T47D (cell line): ENCODE measurements at regions not wholly inside any gene's neighbourhood (a gene's known extent, or its start where the extent isn't known, plus 50 kb on each side); places are given as distances from the start of the nearest gene placed in this dataset.

Experiments
- DNase-seq, 2 experiments: peaks; one replicate each; pipeline versions ENCODE4 v3.0.0 to v3.0.0-alpha.2; 2011 to 2012; ENCODE audit warnings: low read depth in 1 of 2, low spot score in 1 of 2
- JUND ChIP-seq: IDR thresholded peaks from 2 replicates; pipeline ENCODE4 v1.6.1; 2012; ENCODE audit warnings: low read depth
- in situ Hi-C: cut with HindIII; loops from 2 replicates; pipeline ENCODE4 v1.10.0; 2016; ENCODE audit warnings: low sequenced_read_pairs, low pct_unique_long_range_greater_than_20kb

DNA sequence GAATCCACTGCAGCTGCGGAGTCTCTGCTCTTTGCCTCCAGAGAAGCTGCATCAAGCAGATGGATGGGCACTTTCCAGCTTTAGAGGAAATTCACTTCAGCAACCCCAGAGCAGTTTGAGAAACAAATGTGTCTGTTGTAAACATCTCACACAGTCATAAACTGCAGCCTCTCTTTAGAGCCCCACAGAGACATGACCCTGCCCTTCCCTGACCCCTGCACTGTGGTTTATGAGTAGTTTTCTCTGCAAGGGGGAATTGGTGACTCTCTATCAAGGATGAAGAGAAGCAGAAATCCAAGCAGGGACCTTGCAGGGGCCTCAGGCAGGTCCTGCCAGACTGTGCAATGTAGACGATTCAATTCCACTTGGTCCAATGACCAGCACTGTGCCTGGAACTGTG is 160.2 kb downstream of the SH2D4B start:
- TF ChIP-seq JUND = no peak
- DNase-seq = no peak
- in situ Hi-C loops = no loop called here

DNA sequence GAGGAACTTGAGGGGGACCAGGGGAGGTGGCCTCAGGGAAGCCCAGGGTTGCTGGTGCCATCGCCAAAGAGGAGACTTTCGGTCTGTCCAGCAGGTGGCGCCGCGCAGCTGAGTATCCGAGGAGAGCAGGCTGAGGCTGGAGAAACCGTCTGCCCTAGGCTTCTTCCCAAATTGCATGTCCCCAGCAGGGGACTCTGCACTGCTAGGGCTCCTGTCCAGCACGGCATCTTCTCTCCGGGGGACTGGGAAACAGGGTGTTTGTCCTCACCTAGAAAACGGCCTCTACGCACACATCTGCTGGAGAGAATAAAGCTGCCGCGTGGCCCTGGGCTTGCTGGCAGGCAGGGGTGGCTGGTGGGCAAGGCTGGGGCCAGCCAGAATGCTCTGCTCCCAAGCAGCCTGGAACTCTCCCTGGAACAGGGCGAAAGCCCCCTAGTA is 161.9 kb downstream of the SH2D4B start:
- peak; percentile 74 to 93 for DNase-seq
- in situ Hi-C loops = no loop called here
- TF ChIP-seq JUND = no peak

DNA sequence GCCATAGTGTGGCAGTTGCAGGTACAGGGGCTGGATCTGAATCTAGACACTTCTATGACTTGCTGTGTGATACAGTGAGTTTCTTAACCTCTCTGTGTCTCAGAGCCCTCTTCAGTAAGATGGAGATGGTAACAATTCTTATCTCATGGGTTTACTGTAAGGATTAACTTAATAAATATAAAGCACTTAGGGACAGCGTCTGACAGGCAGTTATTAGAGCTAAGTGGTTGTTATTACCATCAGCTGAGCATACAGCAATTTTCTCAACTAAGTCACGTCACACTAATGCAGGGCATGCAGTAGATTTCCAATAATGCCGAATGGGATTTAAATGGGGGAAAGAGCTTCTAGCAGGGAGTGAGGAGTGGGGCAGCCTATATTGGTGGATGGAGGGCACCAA is 162.6 kb downstream of the SH2D4B start:
- TF ChIP-seq JUND = no peak
- DNase-seq = no peak
- in situ Hi-C loops = no loop called here

DNA sequence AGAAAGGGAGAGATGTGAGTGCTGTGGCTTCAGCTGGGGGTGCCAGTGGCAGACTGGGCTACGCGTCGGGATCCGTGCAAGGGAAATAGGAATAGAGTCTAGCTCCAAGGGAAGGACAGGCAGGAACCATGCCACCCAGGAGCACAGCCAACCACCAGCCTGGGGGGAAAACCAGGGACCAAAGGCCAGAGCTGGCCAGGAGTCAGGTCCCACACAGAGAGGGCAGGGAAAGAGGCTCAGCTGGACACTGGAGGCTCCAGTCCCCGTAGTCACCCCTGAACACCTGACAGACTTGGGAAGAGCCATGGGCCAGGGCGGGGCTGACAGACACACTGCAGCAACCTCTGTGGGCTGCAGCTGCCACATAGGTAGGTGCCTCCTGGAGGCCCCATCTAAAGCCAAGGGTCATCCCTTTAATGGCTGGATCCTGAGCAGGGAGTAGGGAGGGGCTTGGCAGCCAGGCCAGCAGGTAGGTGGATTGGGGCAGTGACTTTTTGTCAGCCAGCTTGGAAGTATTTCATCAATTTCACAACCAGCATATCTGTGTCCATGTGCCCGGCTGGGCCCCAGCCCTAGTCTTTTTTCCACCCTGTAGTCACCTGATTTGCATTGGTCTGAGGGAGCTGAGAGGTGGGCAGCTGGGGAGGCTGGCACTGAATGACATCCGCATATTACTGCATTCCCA is 163.2 kb downstream of the SH2D4B start:
- in situ Hi-C loops = no loop called here
- no peak for TF ChIP-seq JUND
- no peak for DNase-seq

GRCh38 chr10:80701706-80702105 is 164.0 kb downstream of the SH2D4B start:
- no peak for TF ChIP-seq JUND
- DNase-seq = no peak
- in situ Hi-C loops = no loop called here

- TF ChIP-seq JUND = no peak
- in situ Hi-C loops = no loop called here
- DNase-seq = no peak
Observed at GRCh38 chr10:80702143-80702542, 164.4 kb downstream of the SH2D4B start.

DNA sequence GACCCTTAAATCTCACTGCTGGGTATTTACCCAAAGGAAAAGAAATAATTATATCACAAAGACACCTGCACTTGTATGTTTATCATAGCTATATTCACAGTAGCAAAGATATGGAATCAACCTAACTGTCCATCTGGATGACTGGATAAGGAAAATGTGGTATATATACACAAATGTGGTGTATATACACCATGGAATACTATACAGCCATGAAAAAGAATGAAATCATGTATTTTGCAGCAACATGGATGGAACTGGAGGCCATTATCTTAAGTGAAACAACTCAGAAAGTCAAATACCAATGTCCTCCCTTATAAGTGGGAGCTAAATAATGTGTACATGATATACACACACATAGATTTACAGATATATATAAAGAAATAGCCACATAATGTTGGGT is 168.2 kb downstream of the SH2D4B start:
- TF ChIP-seq JUND = no peak
- DNase-seq = no peak
- in situ Hi-C loops = no loop called here

- no peak for TF ChIP-seq JUND
- in situ Hi-C loops = no loop called here
Observed at GRCh38 chr10:80708185-80708584, 170.5 kb downstream of the SH2D4B start.

GRCh38 chr10:80708808-80709207 is 171.1 kb downstream of the SH2D4B start:
- no peak for TF ChIP-seq JUND
- in situ Hi-C loops = no loop called here
- DNase-seq = no peak

More at GRCh38 chr10:80708185-80708584, 170.5 kb downstream of the SH2D4B start:
- DNase-seq = no peak

- no peak for DNase-seq
- in situ Hi-C loops = no loop called here
- no peak for TF ChIP-seq JUND
Observed at GRCh38 chr10:80709866-80710265, 172.2 kb downstream of the SH2D4B start.

- TF ChIP-seq JUND = no peak
- no peak for DNase-seq
Observed at GRCh38 chr10:80713398-80713928, 175.8 kb downstream of the SH2D4B start.

DNA sequence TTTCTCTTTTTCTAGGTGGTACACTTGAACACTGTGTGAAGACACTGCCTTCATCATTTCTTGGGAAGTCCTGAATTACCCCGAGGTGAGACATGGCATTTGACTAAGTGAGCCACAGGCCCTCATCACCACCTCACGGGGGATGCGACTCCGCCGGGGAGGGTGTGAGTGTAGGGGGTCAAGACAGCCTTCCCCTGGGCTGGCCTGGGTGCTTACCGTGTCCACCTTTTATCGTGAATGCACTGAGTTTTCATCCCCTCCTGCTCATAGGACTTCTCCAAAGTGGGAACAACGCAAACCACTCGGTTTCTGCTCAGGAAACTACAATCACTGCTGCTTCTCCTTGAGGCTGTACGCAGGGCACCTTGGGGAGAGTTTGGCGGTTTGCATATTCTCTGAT is 176.9 kb downstream of the SH2D4B start:
- no peak for DNase-seq
- no peak for TF ChIP-seq JUND
- in situ Hi-C loops = no loop called here

More at GRCh38 chr10:80713398-80713928, 175.8 kb downstream of the SH2D4B start:
- in situ Hi-C loops = no loop called here

- DNase-seq = no peak
- in situ Hi-C loops = no loop called here
- no peak for TF ChIP-seq JUND
Observed at GRCh38 chr10:80718024-80718423, 180.3 kb downstream of the SH2D4B start.

GRCh38 chr10:80719935-80720334 is 182.2 kb downstream of the SH2D4B start:
- no peak for TF ChIP-seq JUND
- in situ Hi-C loops = no loop called here
- DNase-seq = no peak
